NT2/D1 (cell line): ENCODE measurements at regions not wholly inside any gene's neighbourhood (a gene's known extent, or its start where the extent isn't known, plus 50 kb on each side); places are given as distances from the start of the nearest gene placed in this dataset.

ENCODE experiments used
- SUZ12 ChIP-seq: IDR thresholded peaks from 2 replicates; pipeline ENCODE4 v1.6.1; 2011; ENCODE audit not compliant: insufficient read length, insufficient read depth; ENCODE audit errors: extremely low read depth
- YY1 ChIP-seq: IDR thresholded peaks from 2 replicates; pipeline ENCODE4 v1.6.1; 2011; ENCODE audit not compliant: insufficient read length, insufficient read depth
- ZNF274 ChIP-seq: IDR thresholded peaks from 2 replicates; pipeline ENCODE4 v1.6.1; 2011; ENCODE audit warnings: mild to moderate bottlenecking, low read depth, low read length

DNA sequence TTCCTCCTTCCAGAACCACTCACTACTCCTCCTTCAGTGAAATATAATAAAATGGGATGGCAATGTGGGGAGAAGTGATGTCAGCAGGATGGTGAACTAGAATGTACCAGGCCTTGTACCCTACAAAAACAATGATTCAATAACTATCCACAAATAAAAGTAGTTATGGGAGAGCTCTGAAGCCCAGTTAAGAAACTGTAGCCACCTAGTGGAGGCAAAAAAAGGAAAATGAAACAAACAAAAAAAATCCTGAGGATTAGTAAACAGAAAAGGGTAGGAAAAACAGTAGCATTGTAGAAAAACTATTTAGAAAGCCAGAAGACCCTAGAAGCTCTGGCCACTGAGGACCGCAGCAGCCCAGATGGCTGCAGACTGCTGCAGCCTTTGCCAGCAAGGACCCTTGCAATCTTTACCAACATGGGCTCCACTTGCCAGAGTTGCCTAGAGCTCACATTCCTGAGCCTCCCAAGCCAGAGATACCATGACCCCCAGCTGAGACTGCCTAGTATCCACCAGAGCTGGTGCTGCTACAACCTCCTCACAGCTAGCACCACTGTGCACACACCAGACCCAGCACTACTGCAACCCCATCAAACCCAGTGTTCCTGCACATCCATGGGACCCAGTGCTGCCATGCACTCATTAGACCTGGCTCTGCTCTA is 259.7 kb upstream of the MSX2 start:
- TF ChIP-seq ZNF274 (no peak), YY1 (no peak), SUZ12 (no peak)
